Hepatocyte (in vitro differentiated cells): ENCODE measurements at regions not wholly inside any gene's neighbourhood (a gene's known extent, or its start where the extent isn't known, plus 50 kb on each side); places are given as distances from the start of the nearest gene placed in this dataset.

Experiments
- CTCF ChIP-seq: fragments of 200-600 bp; sonication (generic); IDR thresholded peaks from 2 replicates; pipeline ENCODE4 v1.5.1; 2016; ENCODE audit warnings: antibody characterized with exemption, mild to moderate bottlenecking; ENCODE audit not compliant: poor library complexity
- EZH2 ChIP-seq: fragments of 200-600 bp; sonication (generic); IDR thresholded peaks from 2 replicates; pipeline ENCODE4 v1.6.1; 2016; ENCODE audit warnings: antibody characterized with exemption, mild to moderate bottlenecking, borderline replicate concordance
- EZH2phosphoT487 ChIP-seq: fragments of 200-600 bp; sonication (generic); IDR thresholded peaks from one replicate; pipeline ENCODE4 v1.6.1; 2018; ENCODE audit warnings: antibody characterized with exemption, mild to moderate bottlenecking, low read depth, moderate library complexity; ENCODE audit not compliant: unreplicated experiment, severe bottlenecking

GRCh38 chr9:88197016-88197415 lies 58.7 kb upstream of the SPATA31C2 start:
- TF ChIP-seq CTCF (no peak), EZH2phosphoT487 (no peak), EZH2 (no peak)
